SJCRH30 (cell line): ENCODE measurements at regions not wholly inside any gene's neighbourhood (a gene's known extent, or its start where the extent isn't known, plus 50 kb on each side); places are given as distances from the start of the nearest gene placed in this dataset.

Experiments
- DNase-seq, 2 experiments: peaks; one replicate each; pipeline ENCODE4 v3.0.0-alpha.2; 2015 to 2020
- H3K27ac ChIP-seq: fragments of 250-450 bp; sonication (Bioruptor Pico); 2 replicates; pipeline ENCODE4 v1.5.1; 2020; ENCODE audit warnings: mild to moderate bottlenecking, moderate library complexity
- H3K27me3 ChIP-seq: fragments of 250-450 bp; sonication (Bioruptor Pico); 2 replicates; pipeline ENCODE4 v1.5.1; 2020; ENCODE audit warnings: mild to moderate bottlenecking, moderate library complexity
- H3K36me3 ChIP-seq: fragments of 250-450 bp; sonication (Bioruptor Pico); 2 replicates; pipeline ENCODE4 v1.5.1; 2020; ENCODE audit warnings: mild to moderate bottlenecking, moderate library complexity
- H3K4me1 ChIP-seq: fragments of 250-450 bp; sonication (Bioruptor Pico); 2 replicates; pipeline ENCODE4 v1.5.1; 2020; ENCODE audit warnings: mild to moderate bottlenecking, moderate library complexity
- H3K4me3 ChIP-seq: fragments of 250-450 bp; sonication (Bioruptor Pico); 2 replicates; pipeline ENCODE4 v1.5.1; 2020; ENCODE audit warnings: mild to moderate bottlenecking, moderate library complexity
- H3K9me3 ChIP-seq: fragments of 250-450 bp; sonication (Bioruptor Pico); replicated peaks from 2 replicates; pipeline ENCODE4 v1.5.1; 2020; ENCODE audit warnings: mild to moderate bottlenecking, moderate library complexity

DNA sequence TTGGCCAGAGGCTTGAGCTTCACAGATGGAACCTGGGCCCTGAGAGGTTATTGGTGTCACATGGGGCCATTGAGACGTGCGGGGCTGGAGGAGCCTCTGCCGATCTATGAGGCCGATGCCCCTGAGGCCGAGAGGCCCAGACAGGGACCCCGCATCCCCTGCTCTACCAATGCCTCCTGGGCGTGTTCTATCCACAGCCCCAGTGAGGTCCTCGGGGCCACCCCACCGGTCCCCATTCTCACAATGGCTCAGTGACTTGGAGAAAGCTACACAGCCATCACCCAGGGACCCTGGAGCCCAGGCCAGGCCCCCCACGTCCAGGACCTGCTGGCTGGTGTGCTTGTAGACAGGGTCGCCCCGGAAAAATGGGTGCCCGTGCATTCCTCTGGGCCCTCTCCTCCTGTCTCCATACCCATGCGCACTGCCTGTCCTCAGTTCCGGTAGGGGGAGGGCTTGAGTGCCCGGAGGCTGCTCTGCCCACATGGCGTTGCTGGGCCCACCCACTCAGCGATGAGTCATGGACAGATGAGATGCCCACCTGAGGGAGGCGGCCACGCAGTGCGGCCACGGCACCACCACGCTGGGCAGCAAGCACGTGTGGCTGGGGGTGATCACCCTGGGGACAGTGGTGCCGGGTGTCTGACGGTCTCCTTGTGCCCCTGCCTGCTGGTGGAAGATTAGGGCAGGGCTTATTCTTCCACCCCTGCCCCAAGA lies 1224.7 kb downstream of the BRD1 start:
- Histone ChIP-seq H3K36me3 (no peaks in the 10 kb centered on the region), H3K9me3 (no peaks in the 10 kb centered on the region), H3K4me1 (peaks cover 4% of the 10 kb centered on the region; the same call in 1 of the 2 replicates), H3K27ac (no peak overlapping the region), H3K4me3 (no peak overlapping the region), H3K27me3 (no peaks in the 10 kb centered on the region)
- DNase-seq, result no peak

DNA sequence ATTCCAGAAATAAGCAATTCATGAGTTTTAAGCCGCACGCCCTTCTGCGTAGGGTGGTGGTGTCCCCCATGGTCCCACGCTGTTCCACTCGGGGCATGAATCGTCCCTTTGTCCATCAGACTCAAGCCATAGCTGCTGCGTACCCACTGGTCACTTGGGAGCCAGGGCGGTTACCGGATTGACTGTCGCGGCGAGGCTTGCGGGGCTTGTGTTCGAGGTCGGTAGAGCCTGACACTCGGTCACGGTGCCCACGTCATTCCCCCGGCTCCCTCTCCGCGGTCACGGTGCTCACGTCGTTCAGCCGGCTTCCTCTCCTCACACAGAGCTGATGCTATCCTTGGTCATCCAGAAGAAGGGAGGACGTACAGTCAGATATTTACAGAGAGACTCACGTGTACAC lies 1227.0 kb downstream of the BRD1 start:
- Histone ChIP-seq H3K36me3 (no peaks in the 10 kb centered on the region), H3K9me3 (no peaks in the 10 kb centered on the region), H3K27me3 (peaks cover 6% of the 10 kb centered on the region; the same call in 1 of the 2 replicates), H3K27ac (no peak overlapping the region), H3K4me3 (no peak overlapping the region), H3K4me1 (peaks cover 5% of the 10 kb centered on the region; the same call in 1 of the 2 replicates)
- DNase-seq, result no peak

GRCh38 chr22:48600171-48600570 lies 1227.5 kb downstream of the BRD1 start:
- no peaks in the 10 kb centered on the region for H3K9me3 ChIP-seq
- H3K4me3 ChIP-seq, result no peak overlapping the region
- peaks cover 8% of the 10 kb centered on the region; the same call in 1 of the 2 replicates for H3K27me3 ChIP-seq
- no peaks in the 10 kb centered on the region for H3K36me3 ChIP-seq
- H3K27ac ChIP-seq, result no peak overlapping the region
- no peak for DNase-seq
- peaks cover 3% of the 10 kb centered on the region; the same call in 1 of the 2 replicates for H3K4me1 ChIP-seq

GRCh38 chr22:48599346-48599745 lies 1228.3 kb downstream of the BRD1 start:
- Histone ChIP-seq H3K27me3 (peaks cover 14% of the 10 kb centered on the region; the same call in 1 of the 2 replicates), H3K27ac (no peak overlapping the region), H3K9me3 (no peaks in the 10 kb centered on the region), H3K4me3 (no peak overlapping the region), H3K4me1 (peaks cover 3% of the 10 kb centered on the region; the same call in 1 of the 2 replicates), H3K36me3 (no peaks in the 10 kb centered on the region)
- no peak for DNase-seq

DNA sequence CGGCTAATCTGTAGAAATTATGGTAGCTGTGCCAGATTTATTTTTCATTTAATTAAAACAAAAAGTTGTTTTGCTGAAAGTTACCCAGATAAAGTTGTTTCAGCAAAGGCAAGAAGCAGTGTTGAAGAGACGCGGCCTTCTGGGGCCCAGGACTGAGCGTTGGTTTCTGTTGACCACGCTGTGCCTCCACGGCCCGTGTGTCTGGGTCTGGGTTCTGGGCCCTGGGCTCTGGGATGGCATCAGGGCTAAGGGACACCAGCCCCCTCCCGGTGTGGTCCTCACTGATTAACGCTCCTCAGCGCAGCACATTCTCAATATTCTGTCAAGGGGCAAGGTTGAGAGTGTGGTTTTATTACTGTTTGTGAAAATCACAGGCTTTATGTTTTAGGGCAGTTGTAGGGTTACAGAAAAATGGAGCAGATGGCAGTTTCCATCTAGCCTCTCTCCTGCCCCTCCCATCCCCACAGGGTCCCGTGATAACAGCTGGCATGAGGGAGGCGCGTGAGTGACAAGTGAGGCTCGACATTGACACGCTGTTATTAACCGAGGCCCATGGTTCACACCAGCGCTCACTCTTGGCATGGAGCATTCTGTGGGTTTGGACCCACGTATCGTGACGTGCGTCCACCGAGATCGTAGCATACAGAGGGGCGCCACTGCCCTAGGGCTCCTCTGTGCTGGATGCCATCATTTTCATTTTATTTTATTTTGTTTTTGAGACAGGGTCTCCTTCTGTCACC lies 1231.4 kb downstream of the BRD1 start:
- Histone ChIP-seq H3K4me1 (peaks cover 3% of the 10 kb centered on the region; the same call in 1 of the 2 replicates), H3K27ac (no peak overlapping the region), H3K36me3 (no peaks in the 10 kb centered on the region), H3K4me3 (no peak overlapping the region), H3K9me3 (no peaks in the 10 kb centered on the region), H3K27me3 (peaks cover 17% of the 10 kb centered on the region; the same call in 1 of the 2 replicates)
- DNase-seq, result no peak

GRCh38 chr22:48595511-48595905 lies 1232.2 kb downstream of the BRD1 start:
- Histone ChIP-seq H3K4me1 (peaks cover 3% of the 10 kb centered on the region; the same call in 1 of the 2 replicates), H3K36me3 (no peaks in the 10 kb centered on the region), H3K27me3 (peaks cover 17% of the 10 kb centered on the region; the same call in 1 of the 2 replicates), H3K9me3 (no peaks in the 10 kb centered on the region), H3K4me3 (no peak overlapping the region), H3K27ac (no peak overlapping the region)
- peak in 1 of 2 experiments; percentile 23 for DNase-seq

- peak; percentile 36 to 45 for DNase-seq
- H3K4me3 ChIP-seq, result no peak overlapping the region
- H3K4me1 ChIP-seq, result peaks cover 3% of the 10 kb centered on the region; the same call in 1 of the 2 replicates
- H3K27ac ChIP-seq, result no peak overlapping the region
- no peaks in the 10 kb centered on the region for H3K36me3 ChIP-seq
- peaks cover 17% of the 10 kb centered on the region; the same call in 1 of the 2 replicates for H3K27me3 ChIP-seq
- no peaks in the 10 kb centered on the region for H3K9me3 ChIP-seq
These were observed 1232.7 kb downstream of the BRD1 start for GRCh38 chr22:48594757-48595510.

DNA sequence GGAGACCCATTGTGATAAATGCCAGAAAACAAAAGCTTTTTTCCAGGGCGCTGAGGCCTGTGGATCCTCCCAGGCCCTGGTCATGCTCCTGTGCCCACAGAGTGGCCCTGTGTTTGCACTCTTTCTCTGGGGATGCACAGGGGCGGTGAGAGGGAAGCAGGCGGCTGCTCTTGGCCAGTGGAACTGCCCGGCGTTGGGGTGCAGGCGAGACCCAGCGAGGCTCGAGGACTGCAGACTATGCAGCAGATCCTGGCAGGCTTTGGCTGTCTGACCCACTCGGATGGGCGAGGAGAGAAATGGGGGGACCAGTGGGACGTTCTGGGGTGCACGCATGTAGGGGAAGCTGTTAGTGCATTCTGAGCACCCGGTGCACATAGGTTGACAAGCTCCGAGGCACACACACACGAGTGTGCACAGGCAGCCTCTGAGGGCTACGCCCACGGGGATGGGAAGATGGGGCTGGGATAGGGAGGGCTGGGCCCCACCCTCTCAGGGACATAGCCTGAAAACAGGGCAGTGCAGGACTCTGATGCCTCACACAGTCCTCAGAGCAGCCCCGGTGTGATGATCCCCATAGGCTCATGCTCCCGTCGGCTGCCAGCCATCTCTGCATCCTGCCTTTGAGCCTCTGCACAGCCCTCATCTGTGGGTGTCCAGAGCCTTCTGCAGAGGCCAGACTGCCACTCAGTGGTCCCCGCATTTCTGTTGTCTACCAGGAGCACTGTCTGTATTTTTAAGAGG lies 1233.5 kb downstream of the BRD1 start:
- peaks cover 17% of the 10 kb centered on the region; the same call in 1 of the 2 replicates for H3K27me3 ChIP-seq
- peaks cover 3% of the 10 kb centered on the region; the same call in 1 of the 2 replicates for H3K4me1 ChIP-seq
- no peak overlapping the region for H3K27ac ChIP-seq
- H3K4me3 ChIP-seq, result no peak overlapping the region
- no peaks in the 10 kb centered on the region for H3K36me3 ChIP-seq
- no peaks in the 10 kb centered on the region for H3K9me3 ChIP-seq
- DNase-seq, result no peak

GRCh38 chr22:48593551-48593950 lies 1234.1 kb downstream of the BRD1 start:
- no peak overlapping the region for H3K4me3 ChIP-seq

GRCh38 chr22:48592931-48593330 lies 1234.7 kb downstream of the BRD1 start:
- no peaks in the 10 kb centered on the region for H3K36me3 ChIP-seq
- no peaks in the 10 kb centered on the region for H3K9me3 ChIP-seq
- no peak overlapping the region for H3K27ac ChIP-seq
- peaks cover 17% of the 10 kb centered on the region; the same call in 1 of the 2 replicates for H3K27me3 ChIP-seq
- DNase-seq, result no peak
- H3K4me1 ChIP-seq, result peaks cover 3% of the 10 kb centered on the region; the same call in 1 of the 2 replicates
- H3K4me3 ChIP-seq, result no peak overlapping the region

More at GRCh38 chr22:48593551-48593950, 1234.1 kb downstream of the BRD1 start:
- Histone ChIP-seq H3K9me3 (no peaks in the 10 kb centered on the region), H3K4me1 (peaks cover 3% of the 10 kb centered on the region; the same call in 1 of the 2 replicates), H3K36me3 (no peaks in the 10 kb centered on the region), H3K27ac (no peak overlapping the region), H3K27me3 (peaks cover 17% of the 10 kb centered on the region; the same call in 1 of the 2 replicates)
- DNase-seq, result no peak

- Histone ChIP-seq H3K4me3 (no peak overlapping the region), H3K27me3 (peaks cover 17% of the 10 kb centered on the region; the same call in 1 of the 2 replicates), H3K36me3 (no peaks in the 10 kb centered on the region), H3K4me1 (peaks cover 3% of the 10 kb centered on the region; the same call in 1 of the 2 replicates), H3K27ac (no peak overlapping the region), H3K9me3 (no peaks in the 10 kb centered on the region)
- no peak for DNase-seq
These were observed 1235.2 kb downstream of the BRD1 start for GRCh38 chr22:48592488-48592887.

DNA sequence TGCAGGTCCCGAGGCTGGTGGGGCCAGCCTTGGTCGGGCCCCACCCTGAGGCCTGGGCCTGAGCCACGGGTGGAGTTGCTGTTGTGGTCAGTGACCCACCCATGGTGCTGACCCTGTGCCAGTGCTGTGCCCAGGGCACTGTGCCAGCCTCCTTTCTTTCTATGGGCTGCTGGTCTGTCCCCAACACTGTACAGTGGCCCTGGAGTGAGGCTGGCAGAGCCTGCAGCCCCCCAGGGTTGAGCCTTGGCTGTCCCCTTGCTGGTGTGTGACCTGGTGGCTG lies 1235.7 kb downstream of the BRD1 start:
- Histone ChIP-seq H3K27ac (no peak overlapping the region), H3K4me3 (no peak overlapping the region), H3K36me3 (no peaks in the 10 kb centered on the region), H3K9me3 (no peaks in the 10 kb centered on the region), H3K27me3 (peaks cover 17% of the 10 kb centered on the region; the same call in 1 of the 2 replicates), H3K4me1 (peaks cover 3% of the 10 kb centered on the region; the same call in 1 of the 2 replicates)
- DNase-seq, result no peak

DNA sequence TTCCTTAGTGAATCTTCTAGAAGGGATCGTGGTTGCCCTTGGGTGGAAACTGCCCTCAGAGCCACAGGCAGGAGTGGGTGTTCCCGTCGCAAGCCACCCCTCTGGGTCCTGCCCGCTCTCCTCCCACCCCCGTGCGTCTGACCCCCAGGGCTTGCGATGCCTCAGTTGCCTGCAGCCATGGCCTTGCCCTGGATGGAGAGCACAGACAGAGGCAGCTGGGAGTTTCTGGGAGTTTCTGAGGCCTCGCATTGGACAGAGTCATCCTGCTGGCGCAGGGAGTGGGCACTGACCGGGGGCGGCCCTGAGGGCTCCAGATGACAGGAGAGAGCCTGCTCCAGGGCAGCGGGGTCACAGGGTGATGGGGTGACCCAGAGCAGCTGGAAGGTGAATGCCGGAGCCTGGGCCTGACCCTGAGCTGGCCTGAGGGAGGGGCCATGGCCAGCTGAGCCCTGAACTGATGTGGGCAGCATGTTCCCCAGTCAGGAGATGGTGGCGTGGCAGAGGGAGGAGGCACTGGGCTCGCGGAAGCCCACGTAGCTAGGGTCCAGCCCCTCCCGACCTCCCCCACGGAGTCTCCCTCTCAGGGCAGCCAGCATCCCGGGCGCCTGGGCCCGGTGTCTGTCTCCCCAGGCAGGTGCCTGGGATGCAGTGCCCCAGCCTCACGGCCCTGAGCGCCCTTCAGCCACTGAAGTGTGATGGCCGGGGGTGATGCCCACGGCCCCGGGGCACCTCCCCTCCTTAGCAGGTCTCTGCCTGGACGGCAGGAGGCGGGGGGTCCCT lies 1236.2 kb downstream of the BRD1 start:
- Histone ChIP-seq H3K9me3 (no peaks in the 10 kb centered on the region), H3K4me3 (no peak overlapping the region), H3K36me3 (no peaks in the 10 kb centered on the region), H3K4me1 (peaks cover 3% of the 10 kb centered on the region; the same call in 1 of the 2 replicates), H3K27me3 (peaks cover 17% of the 10 kb centered on the region; the same call in 1 of the 2 replicates), H3K27ac (no peak overlapping the region)
- no peak for DNase-seq
